ENCODE measurements at regions not wholly inside any gene's neighbourhood (a gene's known extent, or its start where the extent isn't known, plus 50 kb on each side); places are given as distances from the start of the nearest gene placed in this dataset.

DNA sequence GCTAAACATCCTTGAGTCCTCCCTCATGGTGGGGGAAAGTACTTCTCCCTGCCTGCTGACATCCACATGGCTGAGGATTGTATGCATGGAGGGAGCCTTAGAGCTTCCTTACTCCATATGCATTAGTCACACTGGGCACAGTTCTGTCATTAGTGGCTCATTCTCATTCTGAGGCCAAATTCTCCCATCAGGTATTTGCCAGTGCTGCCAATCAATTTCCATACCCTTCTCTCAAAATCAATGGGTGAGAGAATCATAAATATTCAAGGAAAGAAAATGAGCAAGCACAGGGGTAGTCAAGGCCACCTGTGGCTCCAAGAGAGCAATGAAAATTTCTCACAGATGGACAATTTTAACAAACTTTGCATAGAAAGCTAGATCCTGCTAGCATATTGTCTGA is 422.6 kb upstream of the SETBP1 start:
- DNase-seq = no peak

DNA sequence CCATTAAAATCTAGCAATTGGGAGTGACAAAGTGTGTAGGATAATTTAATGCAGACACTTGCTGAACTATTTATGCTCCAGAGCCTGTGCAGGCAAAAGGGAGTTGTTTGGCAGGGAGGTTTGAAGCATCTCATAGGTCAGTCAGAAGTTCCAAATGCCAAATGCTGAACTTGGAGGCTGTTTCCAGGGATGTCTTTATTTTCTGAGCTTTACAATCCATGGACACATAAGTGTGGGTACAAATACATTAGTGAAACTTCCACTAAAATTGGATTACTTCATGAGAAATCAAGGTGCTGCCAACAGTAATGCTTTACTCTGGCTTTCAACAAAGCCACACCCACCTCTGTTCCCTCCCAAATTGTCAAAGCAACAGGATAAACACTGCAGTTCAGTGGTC is 422.1 kb upstream of the SETBP1 start:
- DNase-seq = no peak

DNA sequence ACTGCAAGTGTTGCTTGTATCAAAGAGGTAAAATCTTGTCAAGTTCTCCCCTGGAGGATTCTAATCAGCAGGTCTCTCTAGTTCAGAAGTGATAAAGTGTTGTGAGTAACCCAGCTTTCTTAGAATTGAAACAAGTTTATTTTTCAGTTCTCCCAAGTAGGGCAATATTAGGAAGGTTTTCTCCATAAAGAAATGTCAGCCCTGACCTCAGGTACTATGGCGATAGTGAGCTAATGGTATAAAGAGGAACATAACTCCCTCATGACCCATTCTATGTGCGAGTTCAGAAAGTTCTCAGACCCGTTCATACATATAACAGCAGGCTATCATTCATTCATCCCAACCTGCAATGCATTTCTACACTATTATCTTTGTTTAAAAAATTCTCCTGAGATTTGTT is 421.1 kb upstream of the SETBP1 start:
- DNase-seq = no peak

DNA sequence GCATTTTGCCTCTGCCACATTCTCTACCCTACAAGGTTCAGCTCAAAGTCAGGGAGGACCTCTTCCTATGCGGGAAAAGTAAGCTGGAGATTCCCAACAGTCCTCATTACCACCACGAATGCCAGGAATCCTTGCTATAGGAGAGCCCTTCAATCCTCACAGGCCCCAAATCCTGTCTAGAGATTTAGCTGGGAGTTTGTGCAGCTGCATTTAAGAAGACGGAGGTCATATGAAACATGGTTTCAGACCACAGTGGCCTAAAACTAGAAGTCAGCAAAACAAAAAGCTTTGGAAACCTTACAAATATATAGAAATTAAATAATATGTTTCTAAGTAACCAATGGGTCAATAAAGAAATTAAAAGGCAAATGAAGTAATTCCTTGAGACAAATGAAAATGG is 415.3 kb upstream of the SETBP1 start:
- DNase-seq = no peak

DNA sequence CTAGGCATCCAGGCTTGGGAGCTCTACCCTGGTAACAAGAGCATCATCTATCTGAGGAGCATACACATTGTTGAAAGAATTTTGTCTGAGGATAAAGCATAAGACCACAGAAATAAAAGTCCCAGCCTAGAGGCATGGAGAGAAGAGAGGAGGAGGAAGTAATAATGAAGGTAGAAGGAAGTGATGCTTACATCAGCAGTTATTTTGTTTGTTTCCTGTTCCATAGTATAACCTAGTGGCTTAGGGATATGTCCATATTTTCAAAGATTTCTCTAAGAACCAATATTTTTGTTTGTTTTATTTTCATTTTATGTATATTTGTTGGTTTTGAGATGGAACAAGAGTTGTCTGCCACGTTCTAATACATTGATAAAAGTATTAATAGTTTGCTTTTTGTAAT is 407.4 kb upstream of the SETBP1 start:
- no peak for DNase-seq

DNA sequence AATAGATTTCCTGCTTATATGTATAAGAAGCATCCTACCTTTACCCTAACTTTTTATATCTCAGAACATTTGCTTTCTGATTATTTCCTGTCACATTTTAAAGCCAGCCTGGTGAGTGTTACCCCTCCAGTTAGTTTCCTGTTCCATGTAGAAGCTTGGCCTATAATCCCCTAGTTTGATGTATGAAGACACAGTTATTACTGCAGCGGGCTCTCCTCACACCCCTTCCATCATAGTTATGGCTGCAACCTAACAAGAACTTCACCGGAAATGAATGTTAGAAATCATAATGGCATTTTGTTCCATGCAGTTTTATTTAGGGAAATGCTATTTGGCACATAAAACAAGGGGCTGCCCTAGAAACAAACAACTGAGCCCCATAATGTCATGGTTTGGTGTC is 400.2 kb upstream of the SETBP1 start:
- DNase-seq = no peak

DNA sequence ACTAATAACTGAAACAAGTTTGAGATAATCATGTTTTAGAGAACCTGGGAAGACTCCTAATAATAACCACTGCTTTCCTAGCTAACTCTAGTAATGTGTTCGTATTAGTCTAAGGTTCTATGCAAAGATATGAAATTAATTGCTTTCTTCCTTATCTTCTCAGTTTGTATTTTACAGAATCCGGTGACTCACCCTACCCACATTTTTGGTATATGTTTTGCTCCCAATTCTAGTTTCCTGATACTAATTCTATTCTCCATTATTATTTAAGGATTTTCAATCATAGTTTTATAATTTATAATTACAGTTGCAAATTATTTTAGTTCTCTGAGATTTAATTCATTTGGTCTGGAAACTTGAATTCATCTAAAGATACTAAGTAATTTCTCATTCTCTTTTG is 394.6 kb upstream of the SETBP1 start:
- no peak for DNase-seq

DNA sequence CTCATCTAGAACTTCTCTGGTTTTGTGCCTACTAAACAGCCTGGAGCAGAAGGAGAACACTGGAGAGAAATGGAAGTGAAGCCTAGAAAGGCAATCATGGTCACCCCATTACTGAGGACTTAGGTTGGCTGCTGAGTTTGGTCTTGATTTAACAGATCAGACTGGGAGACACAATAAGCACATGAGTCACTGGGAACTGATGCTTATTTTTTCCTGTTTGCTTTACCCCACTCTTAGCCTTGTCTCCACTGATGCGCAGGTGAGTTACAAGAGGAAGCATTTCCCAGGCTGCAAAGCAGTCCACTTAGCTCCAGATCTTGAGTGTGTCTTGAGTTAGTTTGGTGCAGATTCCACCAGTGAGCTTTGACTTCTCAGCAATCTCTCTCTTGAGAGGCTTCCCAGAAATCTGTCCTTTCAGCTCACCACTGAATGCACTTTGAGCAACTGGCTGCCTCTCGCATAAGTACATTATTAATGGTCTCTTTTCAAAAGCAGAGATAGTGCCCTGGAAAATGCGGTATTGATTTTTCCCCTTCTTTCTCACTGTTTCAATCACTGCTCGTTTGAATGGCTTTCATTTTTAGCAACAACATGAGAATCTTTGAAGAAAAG is 390.2 kb upstream of the SETBP1 start:
- DNase-seq = no peak

DNA sequence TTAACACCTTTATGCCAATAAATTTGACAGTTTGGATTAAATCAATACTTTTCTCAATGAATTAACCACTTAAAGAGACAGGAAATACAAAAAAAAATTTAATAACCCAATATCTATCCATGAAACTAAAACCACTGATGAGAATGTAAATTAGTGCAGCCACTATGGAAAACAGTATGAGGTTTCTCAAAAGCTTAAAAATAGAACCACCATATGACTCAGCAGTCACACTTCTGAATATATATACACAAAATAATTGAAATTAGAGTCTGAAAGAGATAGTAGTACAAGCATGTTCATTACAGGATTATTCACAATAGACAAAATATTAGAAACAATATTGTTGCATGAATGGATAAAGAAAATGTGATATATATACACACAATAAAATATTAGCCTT is 382.1 kb upstream of the SETBP1 start:
- no peak for DNase-seq

DNA sequence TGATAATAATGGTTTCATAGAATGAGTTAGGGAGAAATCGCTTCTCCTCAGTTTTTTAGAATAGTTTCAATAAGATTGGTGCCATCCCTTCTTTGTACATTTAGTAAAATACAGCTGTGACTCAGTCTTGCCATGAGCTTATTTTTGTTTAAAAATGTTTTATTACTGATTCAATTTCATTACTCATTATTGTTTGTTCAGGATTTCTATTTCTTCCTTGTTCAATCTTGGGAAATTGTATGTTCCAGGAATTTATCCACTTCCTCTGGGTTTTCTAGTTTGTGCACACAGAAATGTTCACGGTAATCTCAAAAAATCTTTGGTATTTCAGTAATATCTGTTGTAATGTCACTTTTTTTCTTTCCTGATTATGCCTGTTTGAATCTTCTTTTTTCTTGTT is 371.5 kb upstream of the SETBP1 start:
- DNase-seq = no peak

DNA sequence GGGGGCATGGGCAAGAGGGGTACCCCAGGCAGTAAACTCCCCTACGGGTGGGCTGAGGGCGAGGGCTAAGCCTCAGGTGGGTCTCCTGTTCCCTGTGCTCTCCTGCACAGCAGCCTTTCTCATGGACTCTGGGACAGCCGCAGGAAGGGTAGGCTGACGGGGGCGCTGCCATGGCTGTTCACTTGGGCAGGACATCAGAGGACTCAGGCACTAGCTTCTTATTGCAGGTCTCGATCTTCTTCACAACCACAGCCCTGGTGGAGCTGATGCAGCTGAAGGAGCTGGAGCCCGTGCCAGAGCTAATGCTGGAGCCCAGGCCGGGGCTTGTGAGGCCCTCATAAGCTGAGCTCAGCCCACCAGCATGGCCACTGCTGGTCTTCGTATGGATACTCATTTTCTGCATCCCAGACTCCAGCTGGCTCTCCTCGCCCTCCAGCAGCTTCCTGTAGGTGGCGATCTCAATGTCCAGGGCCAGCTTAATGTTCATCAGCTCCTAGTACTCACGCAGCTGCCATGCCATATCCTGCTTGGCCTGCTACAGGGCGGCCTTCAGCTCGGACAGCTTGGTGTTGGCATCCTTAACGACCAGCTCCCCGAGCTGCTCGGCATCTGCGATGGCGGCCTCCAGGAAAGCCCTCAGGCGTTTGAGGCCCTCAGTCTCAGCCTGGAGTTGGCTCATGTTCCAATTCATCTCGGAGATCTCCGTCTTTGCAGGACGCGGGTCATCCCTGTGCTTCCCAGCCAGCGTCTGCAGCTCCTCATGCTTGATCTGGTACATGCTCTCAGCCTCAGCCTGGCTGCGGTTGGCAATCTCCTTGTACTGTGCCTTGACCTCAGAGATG is 359.8 kb upstream of the SETBP1 start:
- DNase-seq = no peak

DNA sequence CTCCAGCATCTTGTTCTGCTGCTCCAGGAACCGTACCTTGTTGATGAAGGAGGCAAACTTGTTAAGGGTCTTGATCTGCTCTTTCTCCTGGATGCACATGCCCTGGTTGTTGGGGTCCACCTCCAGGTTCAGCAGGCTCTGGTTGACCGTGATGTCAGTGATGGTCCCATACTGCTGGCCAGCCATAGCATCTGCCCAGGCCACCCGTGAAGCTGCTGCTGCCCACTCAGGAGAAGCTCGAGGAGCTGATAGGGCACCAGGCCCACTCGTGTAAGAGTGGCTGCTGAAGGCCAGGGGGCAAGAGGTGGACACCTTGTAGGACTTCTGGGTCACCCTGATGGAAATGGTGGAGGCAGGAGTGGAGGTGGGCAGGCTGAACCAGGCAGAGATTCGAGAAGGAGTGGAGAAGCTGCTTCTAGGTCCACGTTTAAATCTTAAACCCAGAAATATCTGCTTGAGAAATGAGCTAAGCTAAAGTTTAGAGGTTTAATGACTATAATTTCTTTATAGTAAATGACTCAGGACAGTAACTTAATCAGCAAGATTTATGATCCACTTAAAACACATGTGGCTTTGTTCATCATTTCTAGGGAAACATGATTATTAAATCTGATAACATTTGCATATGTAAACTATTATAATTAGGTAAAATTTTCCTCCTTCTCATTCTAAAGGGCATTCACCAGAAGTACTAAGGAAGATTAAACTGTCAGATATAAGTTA is 358.7 kb upstream of the SETBP1 start:
- DNase-seq = no peak

DNA sequence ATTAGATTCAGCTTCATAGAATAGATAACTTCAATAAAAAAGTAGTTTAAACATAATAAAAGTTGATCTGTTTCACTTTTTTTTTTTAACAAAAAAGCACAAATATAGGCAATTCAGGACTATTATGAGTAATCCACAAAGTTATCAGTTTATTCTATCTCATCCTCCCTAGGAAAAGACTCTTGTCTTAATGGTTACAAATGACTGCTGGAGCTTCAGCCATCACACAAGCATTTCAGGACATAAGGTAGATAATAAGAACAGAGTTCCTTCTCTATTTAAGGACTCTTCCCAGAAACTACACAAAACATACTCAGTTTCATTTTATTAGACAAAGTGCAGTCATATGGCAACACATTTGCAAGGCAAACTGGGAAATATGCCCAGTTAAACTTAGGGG is 357.6 kb upstream of the SETBP1 start:
- DNase-seq = no peak

DNA sequence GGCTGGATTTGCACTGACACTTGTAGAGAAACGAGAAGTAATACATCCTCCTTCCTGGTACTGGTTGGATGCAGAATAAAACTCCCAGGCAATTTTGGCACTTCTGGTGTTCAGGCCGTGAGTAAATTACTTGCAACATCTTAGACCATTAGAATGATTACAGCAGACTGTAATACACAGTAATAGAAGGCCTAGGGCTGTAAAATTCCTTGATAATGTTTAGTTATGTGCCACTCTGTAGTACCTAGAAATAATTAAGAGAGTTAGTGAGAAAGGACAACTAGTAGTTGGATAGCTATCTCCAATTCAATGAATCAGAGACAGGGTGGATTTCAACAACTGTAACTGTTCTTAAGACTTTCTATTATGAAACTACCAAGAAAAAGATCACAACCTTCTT is 356.3 kb upstream of the SETBP1 start:
- DNase-seq = no peak

DNA sequence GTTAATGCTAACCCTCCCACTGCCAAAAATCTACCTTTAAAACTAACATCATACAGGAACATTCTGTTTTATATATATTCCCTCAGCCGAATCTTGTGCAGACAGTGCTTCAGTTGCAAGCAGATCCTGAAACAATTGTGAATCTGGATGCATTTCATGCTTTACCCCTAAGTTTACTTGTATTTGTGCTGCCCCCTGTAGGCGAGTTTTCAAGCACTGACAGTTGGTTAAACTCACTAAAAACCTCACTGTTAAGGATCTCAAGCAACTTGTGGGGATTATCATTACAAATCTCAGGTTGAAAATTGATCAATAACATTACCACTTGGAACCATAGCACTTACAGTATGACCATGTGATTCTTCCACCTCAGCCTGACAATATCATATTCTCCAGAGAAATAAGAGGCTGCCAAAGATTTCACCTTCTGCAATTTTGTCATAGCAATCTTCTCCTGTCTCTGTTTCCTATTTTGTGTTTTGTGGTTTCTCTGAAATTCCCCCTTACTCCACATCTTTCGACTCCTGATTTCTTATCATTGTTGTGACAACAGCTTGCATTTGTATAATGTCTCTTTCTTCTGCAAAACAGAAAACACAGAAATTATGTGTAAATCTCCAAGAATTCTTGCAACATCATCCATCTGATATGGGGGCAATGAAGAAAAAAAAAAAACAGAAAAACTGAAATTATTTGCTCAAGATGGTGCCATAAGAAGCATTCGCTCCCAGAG is 354.6 kb upstream of the SETBP1 start:
- peak; percentile 6 for DNase-seq

DNA sequence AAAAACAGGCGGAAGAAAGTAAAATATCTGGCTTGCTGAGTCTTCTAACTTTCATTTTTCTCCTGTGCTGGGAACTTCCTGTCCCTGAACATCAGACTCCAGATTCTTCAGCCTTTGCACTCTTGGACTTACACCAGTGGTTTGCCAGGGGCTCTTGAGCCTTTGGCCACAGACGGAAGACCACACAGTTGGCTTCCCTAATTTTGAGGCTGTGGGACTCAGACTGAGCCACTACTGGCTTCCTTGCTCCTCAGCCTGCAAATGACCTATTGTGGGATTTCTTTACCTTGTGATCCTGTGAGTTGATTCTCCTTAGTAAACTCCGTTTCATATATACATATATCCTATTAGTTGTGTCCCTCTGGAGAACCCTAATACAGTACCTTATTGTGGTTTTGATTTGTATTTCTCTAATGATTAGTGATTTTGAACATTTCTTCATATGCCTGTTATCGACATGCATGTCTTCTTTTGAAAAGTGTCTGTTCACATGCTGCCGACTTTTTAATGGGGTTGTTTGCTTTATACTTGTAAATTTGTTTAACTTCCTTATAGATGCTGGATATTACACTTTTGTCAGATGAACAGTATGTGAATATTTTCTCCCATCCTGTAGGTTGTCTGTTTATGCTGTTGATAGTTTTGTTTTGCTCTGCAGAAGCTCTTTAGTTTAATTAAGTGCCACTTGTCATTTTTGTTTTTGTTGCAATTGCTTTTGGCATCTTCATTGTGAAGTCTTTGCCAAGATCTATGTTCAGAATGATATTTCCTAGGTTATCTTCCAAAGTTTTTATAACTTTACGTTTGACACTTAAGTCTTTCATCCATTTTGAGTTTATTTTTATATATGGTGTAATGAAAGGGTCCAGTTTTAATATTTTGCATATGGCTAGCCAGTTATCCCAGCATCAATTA is 348.8 kb upstream of the SETBP1 start:
- no peak for DNase-seq

DNA sequence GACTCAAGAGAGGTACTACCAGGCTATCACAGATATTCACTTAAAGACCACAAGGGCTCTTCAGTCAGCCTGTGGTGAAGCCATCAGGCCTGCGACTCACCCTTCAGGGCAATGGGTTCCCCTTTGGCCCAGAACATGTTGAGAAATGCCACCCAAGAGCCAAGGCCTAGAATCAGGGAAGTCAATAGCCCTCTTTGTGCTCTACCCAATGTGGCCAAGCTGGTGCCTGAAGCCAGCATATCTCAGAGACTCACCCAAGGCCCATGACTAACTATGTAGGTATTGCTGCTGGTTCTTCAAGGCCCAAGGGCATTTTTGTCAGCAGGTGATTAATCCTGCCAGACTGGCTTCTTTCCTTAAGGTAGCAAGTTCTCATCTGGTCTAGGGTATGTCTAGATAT is 338.9 kb upstream of the SETBP1 start:
- DNase-seq = no peak

DNA sequence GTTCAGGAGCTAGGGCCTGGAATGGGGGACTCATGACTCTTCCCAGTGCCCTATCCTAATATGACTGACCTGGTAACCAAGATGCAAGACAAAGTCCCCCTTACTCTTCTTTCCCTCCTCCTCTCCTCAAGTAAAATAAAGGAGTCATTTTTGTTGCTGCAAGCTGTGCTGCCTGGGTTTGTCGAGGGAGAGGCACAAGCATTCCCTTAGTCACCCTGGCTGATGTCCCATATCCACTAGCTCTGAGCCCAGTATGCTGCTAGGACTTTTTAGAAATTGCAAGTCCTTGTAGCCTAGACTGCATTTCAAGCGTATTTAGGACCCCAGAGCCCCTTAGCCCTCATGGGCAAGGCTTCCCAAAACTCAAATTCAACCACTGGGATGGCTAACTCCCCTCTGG is 338.5 kb upstream of the SETBP1 start:
- no peak for DNase-seq

DNA sequence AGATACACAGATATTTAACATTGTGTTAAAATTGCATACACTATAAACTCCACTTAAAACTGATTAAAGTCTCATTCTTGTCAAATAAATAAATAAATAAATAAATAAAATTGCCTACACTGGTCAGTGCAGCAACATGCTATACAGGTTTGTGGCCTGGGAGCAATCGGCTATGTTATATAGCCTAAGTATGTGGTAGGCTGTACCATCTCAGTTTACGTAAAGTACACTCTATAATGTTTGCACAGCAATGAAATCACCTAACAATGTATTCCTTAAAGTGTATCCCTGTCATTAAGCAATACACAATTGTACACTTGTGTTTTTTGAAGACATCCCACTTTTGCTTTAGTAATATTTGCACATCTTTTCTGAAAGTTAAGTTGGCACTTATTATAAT is 337.7 kb upstream of the SETBP1 start:
- no peak for DNase-seq

DNA sequence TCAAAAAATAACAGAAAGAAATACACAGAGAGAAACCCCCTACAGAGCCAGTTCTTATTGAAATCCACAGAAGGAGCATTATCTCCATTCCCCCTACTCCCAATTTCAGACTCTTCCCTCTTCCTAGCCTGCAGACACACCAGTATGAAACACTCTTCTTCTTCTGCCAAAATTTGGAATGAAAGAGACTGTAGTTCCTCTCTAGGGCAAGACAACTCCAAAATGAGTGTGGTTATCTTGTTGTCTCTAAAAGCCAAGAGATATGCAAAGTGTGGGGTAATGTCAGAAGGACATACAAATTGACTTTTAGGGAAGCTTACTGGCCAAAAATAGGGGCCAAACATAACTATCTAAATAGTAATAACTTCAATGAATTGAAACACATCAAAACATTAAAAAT is 337.1 kb upstream of the SETBP1 start:
- DNase-seq = no peak

DNA sequence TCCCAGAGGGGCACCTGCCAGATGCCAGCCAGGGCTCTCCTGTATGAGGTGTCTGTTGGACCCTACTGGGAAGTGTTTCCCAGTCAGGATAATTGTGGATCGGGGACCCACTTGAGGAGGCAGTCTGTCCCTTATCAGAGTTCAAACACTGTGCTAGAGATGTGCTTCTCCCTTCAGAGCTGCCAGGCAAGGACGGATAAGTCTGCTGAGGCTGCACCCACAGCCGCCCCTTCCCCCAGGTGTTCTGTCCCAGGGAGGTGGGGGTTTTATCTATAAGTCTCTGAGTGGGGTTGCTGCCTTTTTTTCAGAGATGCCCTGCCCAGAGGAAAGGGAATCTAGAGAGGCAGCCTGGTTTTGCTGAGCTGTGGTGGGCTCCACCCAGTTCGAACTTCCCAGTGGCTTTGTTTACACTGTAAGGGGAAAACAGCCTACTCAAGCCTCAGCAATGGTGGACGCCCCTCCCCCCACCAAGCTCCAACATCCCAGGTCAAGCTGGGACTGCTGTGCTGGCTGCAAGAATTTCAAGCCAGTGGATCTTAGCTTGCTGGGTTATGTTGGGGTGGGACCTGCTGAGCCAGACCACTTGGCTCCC is 324.0 kb upstream of the SETBP1 start:
- DNase-seq = no peak

DNA sequence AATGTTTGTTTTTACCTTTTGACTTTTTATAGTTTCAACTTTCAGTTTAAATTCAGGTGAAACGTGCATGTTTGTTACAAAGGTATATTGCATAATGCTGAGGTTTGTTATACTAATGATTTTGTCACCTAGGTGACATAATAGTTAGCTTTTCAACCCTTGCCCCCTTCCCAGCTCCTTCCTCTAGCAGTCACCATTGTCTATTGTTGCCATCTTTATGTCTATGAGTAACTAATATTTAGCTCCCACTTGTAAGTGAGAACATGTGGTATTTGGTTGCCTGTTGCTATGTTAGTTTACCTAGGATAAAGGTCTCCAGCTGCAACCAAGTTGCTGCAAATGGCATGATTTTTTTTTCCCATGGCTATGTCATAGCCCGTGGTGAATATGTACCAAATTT is 322.3 kb upstream of the SETBP1 start:
- no peak for DNase-seq

Measured in stimulated activated CD4-positive, alpha-beta T cell treated with anti-CD3 and anti-CD28 coated beads, Interleukin-1b, Interleukin-23, amount 100 ng/mL, for 48 hours (primary cell).